Inflammatory macrophage treated with lipopolysaccharide for 1 hour (primary cell): ENCODE measurements at regions not wholly inside any gene's neighbourhood (a gene's known extent, or its start where the extent isn't known, plus 50 kb on each side); places are given as distances from the start of the nearest gene placed in this dataset.

Experiments
- DNase-seq, 2 donors: peaks; one replicate each; pipeline ENCODE4 v3.0.0-alpha.2; 2020 to 2022

DNA sequence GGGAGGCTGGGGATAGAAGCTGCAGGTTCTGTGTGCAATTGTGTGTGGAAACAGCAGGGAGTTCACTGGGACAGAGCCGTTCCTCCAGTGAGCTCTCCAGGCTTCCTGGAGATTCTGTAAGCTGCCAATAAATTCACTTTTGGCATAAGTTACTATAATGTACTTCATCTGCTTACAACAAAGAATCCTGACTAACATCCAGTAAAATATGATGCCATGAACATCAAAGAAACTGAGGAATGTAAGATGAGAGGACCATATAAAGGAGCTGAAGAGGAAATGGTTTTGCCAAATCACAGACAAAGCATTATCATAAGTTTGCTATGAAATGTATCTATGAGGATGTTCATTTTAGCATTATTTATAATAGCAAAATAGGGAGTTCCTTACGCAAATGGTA is 175.3 kb downstream of the KCNE4 start:
- no peak for DNase-seq

GRCh38 chr2:223228871-223229270 is 176.9 kb downstream of the KCNE4 start:
- DNase-seq = no peak

GRCh38 chr2:223230352-223230751 is 178.4 kb downstream of the KCNE4 start:
- DNase-seq = no peak

- no peak for DNase-seq
These were observed 180.3 kb downstream of the KCNE4 start for GRCh38 chr2:223232285-223232684.

- DNase-seq = no peak
These were observed 180.9 kb downstream of the KCNE4 start for GRCh38 chr2:223232896-223233295.

- no peak for DNase-seq
These were observed 184.0 kb downstream of the KCNE4 start for GRCh38 chr2:223235986-223236385.

DNA sequence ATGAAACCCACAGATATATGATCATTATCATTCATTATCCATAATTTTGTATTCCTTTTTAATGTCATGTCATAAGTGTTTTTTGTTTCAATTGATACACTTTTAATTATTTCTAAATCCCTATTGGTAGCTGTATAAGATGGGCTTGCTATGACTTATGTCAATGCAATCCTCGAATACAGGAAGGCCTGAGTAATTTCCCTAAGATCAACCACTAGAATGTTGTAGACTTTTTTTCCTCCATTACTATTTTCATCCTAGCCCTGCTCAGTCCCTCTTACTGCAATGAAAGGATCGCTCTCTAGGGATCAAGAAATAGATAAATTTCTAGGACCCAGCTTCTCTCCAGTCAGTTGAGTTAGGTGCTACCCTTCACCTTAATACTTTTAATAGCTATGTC is 186.3 kb downstream of the KCNE4 start:
- DNase-seq = no peak

GRCh38 chr2:223243233-223243632 is 191.2 kb downstream of the KCNE4 start:
- DNase-seq = no peak

DNA sequence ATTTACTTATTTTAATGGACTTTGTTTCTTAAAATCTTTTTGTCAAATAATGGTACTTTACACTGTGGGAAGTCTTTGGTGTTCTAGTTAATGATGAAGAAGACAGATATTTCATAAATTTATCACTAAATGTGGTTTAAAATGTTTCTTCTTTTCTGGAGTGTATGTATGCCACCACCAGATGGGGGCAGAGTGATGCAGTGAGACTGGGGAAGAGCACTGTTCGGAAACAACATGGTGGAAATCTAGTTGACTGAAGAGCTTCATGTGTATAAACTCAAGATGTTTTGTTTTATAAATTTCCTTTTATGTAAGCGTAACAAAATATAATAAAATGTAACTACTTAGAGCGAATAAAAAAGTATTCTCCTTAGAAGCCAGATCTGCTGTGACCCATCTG is 195.1 kb downstream of the KCNE4 start:
- DNase-seq = no peak

DNA sequence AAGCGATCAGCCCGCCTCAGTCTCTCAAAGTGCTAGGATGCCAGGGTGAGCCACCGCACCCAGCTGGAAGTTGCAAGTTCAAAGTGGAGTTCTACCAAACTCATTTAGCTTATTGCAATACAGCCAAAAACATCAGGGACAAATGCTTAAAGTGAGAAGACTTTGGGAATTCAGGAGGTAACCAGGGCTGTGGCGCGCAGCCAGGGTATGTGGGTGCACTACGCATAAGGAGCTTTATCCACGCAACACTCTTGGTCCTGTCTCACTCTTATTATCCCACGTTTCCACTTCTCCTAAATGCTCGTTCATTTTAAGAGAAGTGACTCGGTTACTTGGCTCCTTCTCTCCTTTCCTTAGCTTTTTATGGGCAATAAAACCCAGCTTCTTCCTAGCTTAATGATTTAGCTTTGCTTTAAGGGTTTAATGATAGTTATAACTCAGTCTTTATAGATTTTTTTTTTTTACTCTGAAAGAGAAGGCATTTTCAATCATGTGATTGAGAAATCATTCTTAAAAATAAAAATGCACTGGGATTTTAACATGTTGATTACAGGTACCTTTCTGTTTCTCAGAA is 199.8 kb downstream of the KCNE4 start:
- no peak for DNase-seq

GRCh38 chr2:223260681-223261080 is 208.7 kb downstream of the KCNE4 start:
- no peak for DNase-seq

GRCh38 chr2:223262946-223263345 is 211.0 kb downstream of the KCNE4 start:
- DNase-seq = no peak

DNA sequence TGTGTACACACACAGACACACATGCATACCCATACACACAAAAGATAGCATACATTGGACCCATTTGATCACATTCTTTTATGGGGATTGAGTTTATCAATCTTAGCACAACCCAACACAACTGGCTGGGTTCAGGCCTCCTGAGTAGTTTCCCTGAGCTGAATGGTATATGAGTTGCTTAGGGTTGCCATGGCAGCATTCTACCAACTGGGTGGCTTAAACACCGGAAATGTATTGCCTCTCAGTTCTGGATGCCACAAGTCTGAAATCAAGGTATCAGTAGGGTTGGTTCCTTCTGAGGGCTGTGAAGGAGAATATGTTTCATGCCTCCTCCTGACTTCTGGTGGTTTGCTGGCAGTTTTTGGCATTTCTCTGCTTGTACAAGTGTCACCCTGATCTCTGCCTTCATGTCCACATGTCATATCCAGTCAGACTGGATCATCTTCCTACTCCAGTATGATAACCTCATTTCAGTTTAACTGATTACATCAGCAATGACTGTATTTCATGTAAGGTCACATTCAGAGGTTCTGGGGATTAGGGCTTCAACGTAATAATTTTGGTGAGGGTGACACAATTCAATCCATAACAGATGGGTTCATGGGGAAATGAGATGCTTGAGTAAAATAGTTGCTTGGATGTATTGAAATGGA is 212.7 kb downstream of the KCNE4 start:
- DNase-seq = no peak

DNA sequence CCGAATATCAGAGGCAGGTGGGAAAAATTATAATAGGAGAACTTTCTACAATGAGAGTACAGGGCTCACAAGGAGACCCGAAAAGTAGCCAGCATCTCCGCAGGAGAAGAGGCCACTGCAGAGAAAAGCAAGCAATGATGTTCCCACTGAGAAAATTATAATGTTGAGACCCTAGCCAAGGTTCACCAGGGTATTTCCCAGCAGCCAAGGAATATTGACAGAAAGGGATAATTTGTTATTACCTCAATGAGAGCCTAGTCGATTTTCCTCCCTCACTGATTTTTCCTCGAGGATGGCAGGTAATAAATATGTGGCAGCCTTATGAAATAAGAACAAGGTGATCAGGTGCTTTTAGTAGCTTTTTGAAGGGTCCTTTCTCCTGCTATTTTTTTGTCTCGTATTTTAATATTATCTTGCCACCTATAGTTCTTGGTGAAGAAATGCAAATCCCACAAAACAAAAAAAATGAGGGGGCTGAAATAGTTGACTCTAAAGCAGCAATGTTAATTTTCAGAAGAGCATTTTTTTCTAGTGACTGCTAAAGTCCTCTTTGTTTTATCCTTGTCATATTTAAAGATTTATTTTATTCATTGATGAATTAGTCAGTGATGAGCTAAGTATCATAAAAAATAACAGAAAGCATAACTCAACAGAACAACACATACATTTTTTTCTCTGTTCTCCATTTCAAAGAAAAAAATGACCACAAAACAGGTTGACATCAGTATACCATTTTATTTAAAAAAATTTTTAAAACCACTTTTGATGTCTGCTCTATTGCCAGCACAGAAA is 215.4 kb downstream of the KCNE4 start:
- DNase-seq = no peak

DNA sequence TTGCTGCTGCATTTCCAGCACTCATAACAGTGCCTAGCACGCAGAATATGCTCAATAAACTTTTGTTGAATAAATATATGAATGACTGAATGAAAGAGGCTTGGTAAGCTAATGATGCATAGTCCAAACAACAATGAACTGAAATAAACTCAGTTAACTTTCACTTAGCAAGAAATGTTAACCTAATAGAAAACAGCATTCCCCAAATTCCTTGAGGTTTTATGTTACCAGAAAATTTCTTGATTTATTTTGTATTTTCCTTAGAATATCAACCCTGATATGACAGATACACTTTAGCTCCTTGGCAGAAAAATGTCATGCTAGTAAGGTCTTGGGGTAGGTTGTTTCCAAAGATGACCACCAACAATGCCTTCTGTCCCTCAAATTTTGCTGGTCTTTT is 217.4 kb downstream of the KCNE4 start:
- DNase-seq = no peak

DNA sequence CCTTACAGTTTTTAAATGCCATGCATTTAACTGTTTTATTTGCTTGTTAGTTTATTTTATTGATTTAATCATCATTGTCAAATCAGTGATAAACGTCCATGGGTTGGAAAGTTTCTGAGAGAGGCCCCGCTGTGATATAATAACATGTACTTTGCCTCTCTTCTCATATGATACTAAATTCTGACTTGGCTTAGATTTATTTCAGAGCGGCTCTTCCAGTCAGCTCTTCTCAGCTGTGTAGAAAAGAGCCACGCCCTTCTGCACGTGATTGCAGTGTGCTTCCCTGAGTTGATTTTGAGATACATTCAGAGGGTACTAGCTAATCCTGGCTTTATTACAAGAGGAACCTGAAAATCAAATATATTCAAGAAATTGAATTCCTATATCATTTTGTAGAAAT is 218.6 kb downstream of the KCNE4 start:
- no peak for DNase-seq

DNA sequence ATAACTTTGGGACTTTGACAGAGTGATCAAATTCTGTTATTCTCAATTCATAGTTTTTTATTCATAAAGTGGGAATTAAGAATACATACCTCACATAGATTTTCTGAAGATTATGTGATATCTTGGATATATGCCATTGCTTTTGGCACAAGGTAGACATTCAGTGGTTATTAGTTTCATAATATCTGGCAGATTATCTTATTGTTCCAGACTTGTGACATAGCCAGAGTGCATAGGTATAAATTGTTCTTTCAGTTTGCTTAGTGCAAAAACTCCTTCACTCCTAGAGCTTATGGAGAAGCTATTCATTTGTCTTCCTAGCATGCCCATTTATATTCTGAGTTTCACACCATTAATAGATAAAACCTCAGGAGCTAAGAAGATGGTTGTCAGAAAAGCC is 222.0 kb downstream of the KCNE4 start:
- no peak for DNase-seq

GRCh38 chr2:223282221-223282620 is 230.2 kb downstream of the KCNE4 start:
- DNase-seq = no peak

DNA sequence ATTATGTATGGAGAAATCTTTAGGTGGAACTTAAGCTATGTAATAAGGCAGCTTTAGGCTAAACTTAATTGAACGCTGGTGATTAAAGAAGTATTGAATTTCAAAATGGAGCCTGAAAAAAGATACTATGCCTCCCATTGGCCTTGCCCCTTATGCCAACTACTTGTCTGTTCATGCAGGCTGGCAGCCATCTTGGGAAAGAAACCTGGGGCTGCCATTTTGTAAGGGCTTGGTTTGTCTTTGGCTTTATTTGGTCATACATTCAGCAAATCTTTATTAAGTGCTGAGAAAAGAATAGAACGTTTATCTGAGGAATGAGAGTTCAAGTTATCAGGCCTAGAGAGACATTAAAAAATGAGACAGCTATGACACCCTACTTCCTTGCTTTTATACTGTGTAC is 231.3 kb downstream of the KCNE4 start:
- no peak for DNase-seq

DNA sequence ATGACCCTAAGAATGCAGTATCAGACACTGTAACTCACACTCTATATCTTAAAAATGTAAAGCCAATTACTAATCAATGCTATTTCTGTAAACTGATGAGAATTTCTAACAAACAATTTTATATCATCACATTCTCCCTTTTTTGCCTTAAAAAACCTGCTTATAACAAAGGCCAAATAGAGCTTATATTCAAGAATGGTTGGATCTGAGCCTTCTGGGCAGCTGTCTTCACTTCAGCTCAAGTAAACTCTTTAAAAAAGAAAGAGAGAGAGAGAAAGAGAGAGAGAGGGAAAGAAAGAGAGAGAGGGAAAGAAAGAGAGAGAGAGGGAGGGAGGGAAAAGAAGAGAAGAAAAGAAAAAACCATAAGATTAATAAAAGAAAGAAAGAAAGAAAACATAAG is 231.8 kb downstream of the KCNE4 start:
- DNase-seq = no peak

DNA sequence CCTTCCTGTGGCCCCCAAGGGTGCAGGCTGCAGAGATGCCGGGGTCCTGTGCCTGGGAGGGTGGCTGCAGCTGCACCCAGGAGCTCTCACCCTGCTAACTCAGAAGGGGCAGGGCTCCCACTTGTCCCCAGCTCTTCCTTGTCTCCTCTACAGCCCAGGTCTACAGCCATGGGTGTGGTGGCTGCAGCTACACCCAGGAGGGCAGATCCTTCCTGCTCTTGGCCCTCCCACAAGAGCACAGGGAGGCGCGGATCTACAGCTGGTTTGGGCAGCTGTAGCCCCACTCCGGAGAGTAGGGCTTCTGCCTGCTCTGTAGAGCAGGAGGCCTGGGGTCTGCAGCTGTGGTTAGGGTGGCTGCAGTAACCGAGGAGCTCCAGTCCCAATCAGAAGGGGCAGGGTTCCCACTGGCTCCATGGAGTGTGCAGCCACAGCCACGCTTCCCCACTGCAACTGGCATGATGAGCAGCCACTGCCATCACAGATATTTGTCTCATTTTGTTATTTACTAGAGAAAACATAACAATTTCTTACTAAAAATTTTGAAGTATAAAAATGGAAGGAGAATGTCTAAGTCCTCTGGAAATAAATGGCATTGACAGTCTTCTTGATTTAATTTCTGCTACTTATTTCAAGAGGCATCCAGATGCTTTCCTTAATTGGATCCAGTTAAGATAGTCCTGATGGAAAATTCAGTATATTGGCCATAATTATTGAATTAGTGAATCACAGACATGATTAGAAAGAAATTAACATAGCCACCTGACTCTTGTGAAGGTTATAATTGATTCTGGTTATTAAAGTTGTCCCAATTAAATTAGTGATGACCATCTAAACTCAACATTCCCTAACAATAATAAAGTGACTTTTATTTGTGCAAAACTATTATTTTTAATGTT is 233.6 kb downstream of the KCNE4 start:
- DNase-seq = no peak

GRCh38 chr2:223294756-223295155 is 242.8 kb downstream of the KCNE4 start:
- DNase-seq = no peak

- DNase-seq = no peak
These were observed 245.8 kb downstream of the KCNE4 start for GRCh38 chr2:223297788-223298187.
